ENCODE measurements at regions not wholly inside any gene's neighbourhood (a gene's known extent, or its start where the extent isn't known, plus 50 kb on each side); places are given as distances from the start of the nearest gene placed in this dataset.

DNA sequence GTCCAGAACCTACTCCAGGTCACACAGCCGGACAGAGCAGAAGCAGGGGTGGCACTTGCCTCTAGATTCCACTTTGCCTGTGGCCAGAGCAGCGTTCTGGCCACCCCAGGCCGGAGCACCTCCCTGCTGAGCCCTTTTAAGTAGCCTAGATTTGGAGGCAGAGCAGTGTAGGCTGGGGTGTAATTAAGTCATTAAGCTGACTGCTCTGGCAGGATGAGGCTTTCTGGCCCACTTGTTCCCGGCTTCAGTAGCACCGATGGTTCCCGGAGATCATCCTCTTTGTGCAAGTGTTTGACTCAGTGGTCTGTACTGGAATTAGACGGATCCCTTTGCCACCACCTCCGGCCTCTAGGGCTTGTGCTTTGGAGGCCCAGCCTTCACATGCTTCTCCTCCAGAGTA lies 281.9 kb upstream of the ANKRD55 start:
- no peak overlapping the region for H3K27ac Mint-ChIP-seq
- peaks cover 10 to 11% of the 10 kb centered on the region in 2 experiments for H3K4me1 Mint-ChIP-seq
- WGBS (ENCODE audit: extremely low coverage, insufficient read length, low lambda C conversion rate), result no CpG with 5 or more reads among the region's 8 CpGs
- Histone ChIP-seq H3K27ac (ENCODE audit: insufficient read length, low read depth, low read length) (no peak overlapping the region), H3K9ac (ENCODE audit: extremely low read depth, insufficient read length, low read length) (no peak overlapping the region), H3K18ac (ENCODE audit: insufficient read length, low read depth, low read length) (no peak overlapping the region), H4K5ac (ENCODE audit: insufficient read length, low read depth, low read length) (no peak overlapping the region), H3K79me2 (ENCODE audit: insufficient read depth, low read length) (no peaks in the 10 kb centered on the region), H3K4ac (ENCODE audit: low read depth, low read length) (no peak overlapping the region), H3K9me3 (ENCODE audit: control insufficient read depth, low read depth, low read length) (no peaks in the 10 kb centered on the region), H3K23me2 (ENCODE audit: insufficient read length, low read depth, low read length, poor library complexity, severe bottlenecking) (no peaks in the 10 kb centered on the region), H2BK15ac (ENCODE audit: low read depth, low read length) (no peak overlapping the region), H4K91ac (ENCODE audit: insufficient read length, low read depth, low read length) (no peak overlapping the region), H2BK5ac (ENCODE audit: insufficient read length, low read length) (no peak overlapping the region), H4K20me1 (ENCODE audit: control insufficient read depth, insufficient read depth, insufficient read length) (no peaks in the 10 kb centered on the region), H2BK20ac (ENCODE audit: low read depth, low read length, poor library complexity, severe bottlenecking) (no peak overlapping the region), H3K4me1 (ENCODE audit: insufficient read depth, low read length) (no peaks in the 10 kb centered on the region; the same call in 1 of the 2 replicates), H2AFZ (ENCODE audit: low read length) (no peak overlapping the region), H3K4me2 (ENCODE audit: insufficient read depth, insufficient read length, low read length) (no peak overlapping the region), H3K14ac (ENCODE audit: insufficient read depth, low read length) (no peak overlapping the region), H3K27me3 (ENCODE audit: insufficient read depth, low read length) (no peaks in the 10 kb centered on the region), H3K56ac (ENCODE audit: insufficient read length, low read depth, low read length) (no peak overlapping the region), H4K8ac (replicated peaks; ENCODE audit: insufficient read length, low read depth, low read length) (no peak overlapping the region), H3T11ph (ENCODE audit: low read length) (no peak overlapping the region), H2BK12ac (ENCODE audit: insufficient read length, low read depth, low read length) (no peak overlapping the region), H3K23ac (ENCODE audit: insufficient read length, low read depth, low read length) (no peak overlapping the region), H3K79me1 (ENCODE audit: insufficient read depth, low read depth, low read length, poor library complexity, severe bottlenecking) (no peaks in the 10 kb centered on the region), H2AK5ac (ENCODE audit: insufficient read length, low read length) (no peak overlapping the region), H2BK120ac (ENCODE audit: low read depth, low read length, poor library complexity, severe bottlenecking) (no peak overlapping the region)
- no peak overlapping the region for H3K4me3 Mint-ChIP-seq
- no peaks in the 10 kb centered on the region for H3K9me3 Mint-ChIP-seq
- H3K27me3 Mint-ChIP-seq (ENCODE audit: low read depth), result peaks cover 5% of the 10 kb centered on the region
- no peak for DNase-seq
- H3K36me3 Mint-ChIP-seq (ENCODE audit: insufficient read depth in 1 of 3, low read depth in 3 of 3), result no peaks in the 10 kb centered on the region
- TF ChIP-seq, protein P1, sequence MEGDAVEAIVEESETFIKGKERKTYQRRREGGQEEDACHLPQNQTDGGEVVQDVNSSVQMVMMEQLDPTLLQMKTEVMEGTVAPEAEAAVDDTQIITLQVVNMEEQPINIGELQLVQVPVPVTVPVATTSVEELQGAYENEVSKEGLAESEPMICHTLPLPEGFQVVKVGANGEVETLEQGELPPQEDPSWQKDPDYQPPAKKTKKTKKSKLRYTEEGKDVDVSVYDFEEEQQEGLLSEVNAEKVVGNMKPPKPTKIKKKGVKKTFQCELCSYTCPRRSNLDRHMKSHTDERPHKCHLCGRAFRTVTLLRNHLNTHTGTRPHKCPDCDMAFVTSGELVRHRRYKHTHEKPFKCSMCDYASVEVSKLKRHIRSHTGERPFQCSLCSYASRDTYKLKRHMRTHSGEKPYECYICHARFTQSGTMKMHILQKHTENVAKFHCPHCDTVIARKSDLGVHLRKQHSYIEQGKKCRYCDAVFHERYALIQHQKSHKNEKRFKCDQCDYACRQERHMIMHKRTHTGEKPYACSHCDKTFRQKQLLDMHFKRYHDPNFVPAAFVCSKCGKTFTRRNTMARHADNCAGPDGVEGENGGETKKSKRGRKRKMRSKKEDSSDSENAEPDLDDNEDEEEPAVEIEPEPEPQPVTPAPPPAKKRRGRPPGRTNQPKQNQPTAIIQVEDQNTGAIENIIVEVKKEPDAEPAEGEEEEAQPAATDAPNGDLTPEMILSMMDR (conservative IDR thresholded peaks at IDR 0.05), result no peak

Measured in H9 (cell line).